Karpas-422 (cell line): ENCODE measurements at regions not wholly inside any gene's neighbourhood (a gene's known extent, or its start where the extent isn't known, plus 50 kb on each side); places are given as distances from the start of the nearest gene placed in this dataset.

Experiments used
- DNase-seq: peaks from one replicate; pipeline ENCODE4 v3.0.0-alpha.2; 2015
- H2AFZ ChIP-seq: fragments of 200-600 bp; sonication (generic); 2 replicates; pipeline ENCODE4 v1.6.1; 2014; ENCODE audit warnings: antibody characterized with exemption, low read length, mixed read lengths
- H3K27ac ChIP-seq: fragments of 200-600 bp; sonication (generic); 2 replicates; pipeline ENCODE4 v1.5.1; 2014; ENCODE audit warnings: mild to moderate bottlenecking, low read length, moderate library complexity
- H3K27me3 ChIP-seq: fragments of 200-600 bp; sonication (generic); 2 replicates; pipeline ENCODE4 v1.6.1; 2014; ENCODE audit warnings: low read length, mixed read lengths
- H3K36me3 ChIP-seq: fragments of 200-600 bp; sonication (generic); 2 replicates; pipeline ENCODE4 v1.6.1; 2014; ENCODE audit warnings: low read length, mixed read lengths; ENCODE audit not compliant: insufficient read depth
- H3K4me1 ChIP-seq: fragments of 200-600 bp; sonication (generic); 2 replicates; pipeline ENCODE4 v1.6.1; 2014; ENCODE audit warnings: mild to moderate bottlenecking, low read length, mixed read lengths
- H3K4me2 ChIP-seq: fragments of 200-600 bp; sonication (generic); 2 replicates; pipeline ENCODE4 v1.6.1; 2014; ENCODE audit warnings: low read length, low read depth, mild to moderate bottlenecking; ENCODE audit not compliant: poor library complexity, severe bottlenecking
- H3K4me3 ChIP-seq: fragments of 200-600 bp; sonication (generic); 2 replicates; pipeline ENCODE4 v1.5.1; 2014; ENCODE audit warnings: mild to moderate bottlenecking, antibody characterized with exemption, low read length, mixed read lengths
- H3K79me2 ChIP-seq: fragments of 200-600 bp; sonication (generic); 2 replicates; pipeline ENCODE4 v1.6.1; 2014; ENCODE audit warnings: mild to moderate bottlenecking, low read length, mixed read lengths
- H3K9ac ChIP-seq: fragments of 200-600 bp; sonication (generic); 2 replicates; pipeline ENCODE4 v1.6.0; 2014; ENCODE audit warnings: low read length
- H3K9me2 ChIP-seq: fragments of 200-600 bp; sonication (generic), shearing (Covaris generic); replicated peaks from 2 replicates; pipeline ENCODE4 v1.6.0; 2014; ENCODE audit warnings: mild to moderate bottlenecking, low read length, moderate library complexity; ENCODE audit not compliant: insufficient read depth
- H3K9me3 ChIP-seq: fragments of 300-700, 200-600 bp; sonication (generic); 2 replicates; pipeline ENCODE4 v1.6.1; 2014; ENCODE audit warnings: low read length, mixed read lengths
- H4K20me1 ChIP-seq: fragments of 200-600 bp; sonication (generic); 2 replicates; pipeline ENCODE4 v1.6.1; 2014; ENCODE audit warnings: mild to moderate bottlenecking, antibody characterized with exemption, low read length, low read depth; ENCODE audit not compliant: insufficient read depth

DNA sequence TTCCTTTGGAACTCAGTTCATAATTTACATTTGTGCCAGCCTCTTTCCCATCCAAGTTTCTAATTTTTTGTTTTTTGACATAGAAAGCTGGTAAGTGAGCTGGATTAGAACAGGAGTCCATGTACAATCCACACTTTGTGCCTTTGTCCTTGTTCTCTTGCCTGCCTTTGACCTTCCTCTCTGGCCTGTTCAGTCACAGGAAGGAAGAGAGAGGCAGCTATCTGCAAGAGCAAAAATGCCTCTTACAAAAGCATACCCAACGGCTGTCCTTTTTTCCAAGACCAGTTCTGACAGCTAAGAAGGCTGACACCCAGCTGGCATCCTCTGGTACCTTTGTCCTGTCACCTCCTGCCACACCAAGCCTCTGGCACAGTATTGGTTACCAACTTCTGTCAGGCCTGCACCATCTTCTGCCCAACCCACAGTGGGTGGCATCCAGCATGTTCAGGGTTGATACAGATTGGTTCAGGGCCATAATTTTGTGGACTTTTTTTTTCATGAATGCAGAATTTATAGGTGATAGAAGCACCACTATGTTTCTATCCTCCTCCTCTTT, 133.7 kb upstream of the KLF14 start:
- H3K4me2 ChIP-seq: no peak overlapping the region
- no peak for DNase-seq

DNA sequence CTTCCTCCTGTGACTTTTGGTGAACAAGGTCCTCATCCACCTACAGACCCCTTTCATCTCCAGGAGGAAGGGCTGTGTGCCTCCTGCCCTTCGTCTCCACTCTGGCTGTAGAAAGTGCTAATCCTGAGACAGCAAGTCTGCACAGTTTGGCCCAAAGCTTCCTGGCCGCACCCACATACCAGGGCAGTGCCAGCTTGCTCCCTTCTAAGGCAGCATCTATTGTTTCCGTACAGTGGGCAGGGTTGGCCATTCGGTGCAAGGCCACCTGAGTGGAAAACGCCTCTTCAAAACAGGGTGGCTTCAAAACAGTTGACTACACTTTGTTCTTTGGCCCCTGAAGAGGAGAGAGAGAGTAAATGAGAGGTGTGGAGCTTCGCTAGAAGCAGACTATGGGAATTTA, 134.1 kb upstream of the KLF14 start:
- H3K79me2 ChIP-seq: no peaks in the 10 kb centered on the region
- no peak overlapping the region for H2AFZ ChIP-seq
- no peak overlapping the region for H3K4me2 ChIP-seq
- H3K27me3 ChIP-seq: no peaks in the 10 kb centered on the region
- H3K4me1 ChIP-seq: no peaks in the 10 kb centered on the region
- H3K9ac ChIP-seq: no peak overlapping the region
- H4K20me1 ChIP-seq: no peaks in the 10 kb centered on the region
- no peaks in the 10 kb centered on the region for H3K9me3 ChIP-seq
- no peak overlapping the region for H3K27ac ChIP-seq
- H3K4me3 ChIP-seq: no peak overlapping the region
- no peak for DNase-seq
- peaks cover 67% of the 10 kb centered on the region for H3K36me3 ChIP-seq
- no peaks in the 10 kb centered on the region for H3K9me2 ChIP-seq

More for the DNA sequence above, 133.7 kb upstream of the KLF14 start:
- Histone ChIP-seq H3K27me3 (no peaks in the 10 kb centered on the region), H3K4me3 (no peak overlapping the region), H4K20me1 (no peaks in the 10 kb centered on the region), H3K36me3 (peaks cover 67% of the 10 kb centered on the region), H3K9me2 (no peaks in the 10 kb centered on the region), H3K9me3 (peaks cover 3% of the 10 kb centered on the region; the same call in 1 of the 2 replicates), H3K79me2 (no peaks in the 10 kb centered on the region), H3K9ac (no peak overlapping the region), H2AFZ (no peak overlapping the region), H3K27ac (no peak overlapping the region), H3K4me1 (no peaks in the 10 kb centered on the region)

DNA sequence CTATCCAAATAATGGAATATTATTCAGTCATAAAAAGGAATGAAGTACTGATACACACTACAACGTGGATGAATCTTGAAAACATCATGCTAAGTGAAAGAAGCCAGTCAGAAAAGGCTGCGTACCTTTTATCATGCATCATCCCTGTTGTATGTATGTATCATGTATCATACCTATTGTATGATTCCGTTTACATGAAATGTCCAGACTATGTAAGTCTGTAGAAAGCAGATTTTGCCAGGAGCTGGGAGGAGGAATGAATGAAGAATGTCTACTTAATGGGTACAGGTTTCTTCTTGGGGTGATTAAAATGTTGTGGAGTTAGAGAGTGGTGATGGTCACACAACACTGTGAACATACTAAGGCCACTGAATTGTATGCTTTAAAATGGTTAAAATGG, 135.9 kb upstream of the KLF14 start:
- Histone ChIP-seq H3K9me2 (no peaks in the 10 kb centered on the region), H3K4me2 (no peak overlapping the region), H3K27ac (no peak overlapping the region), H3K36me3 (peaks cover 73% of the 10 kb centered on the region), H3K9ac (no peak overlapping the region), H3K27me3 (no peaks in the 10 kb centered on the region), H3K9me3 (no peaks in the 10 kb centered on the region), H4K20me1 (no peaks in the 10 kb centered on the region), H3K4me3 (no peak overlapping the region), H3K4me1 (no peaks in the 10 kb centered on the region), H2AFZ (no peak overlapping the region), H3K79me2 (peaks cover 4% of the 10 kb centered on the region; the same call in 1 of the 2 replicates)
- DNase-seq: no peak

DNA sequence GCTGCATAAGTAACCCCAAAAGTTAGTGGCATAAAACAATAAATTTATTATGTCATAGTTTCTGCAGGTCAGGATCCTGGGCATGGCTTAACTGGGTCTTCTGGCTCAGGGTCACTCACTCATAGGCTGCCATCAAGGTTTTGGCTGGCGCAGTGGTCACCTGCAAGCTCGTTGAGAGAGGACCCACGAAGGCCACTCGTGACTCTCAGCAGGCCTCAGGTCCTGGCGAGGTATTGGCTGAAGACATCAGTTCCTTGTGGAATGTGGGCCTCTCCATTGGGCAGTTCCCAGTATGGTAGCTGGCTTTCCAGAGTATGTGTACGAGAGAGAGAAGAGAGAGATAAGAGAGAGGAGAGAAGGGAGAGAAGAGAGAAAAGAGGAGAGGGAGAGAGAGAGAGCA, 138.3 kb upstream of the KLF14 start:
- Histone ChIP-seq H3K27me3 (no peaks in the 10 kb centered on the region), H3K27ac (no peak overlapping the region), H3K9ac (no peak overlapping the region), H3K4me1 (peaks cover 6% of the 10 kb centered on the region), H3K79me2 (peaks cover 12% of the 10 kb centered on the region; the same call in 1 of the 2 replicates), H4K20me1 (no peaks in the 10 kb centered on the region), H3K4me3 (no peak overlapping the region), H3K9me3 (no peaks in the 10 kb centered on the region), H3K36me3 (peaks cover 71% of the 10 kb centered on the region), H2AFZ (no peak overlapping the region), H3K4me2 (no peak overlapping the region), H3K9me2 (no peaks in the 10 kb centered on the region)
- DNase-seq: no peak

DNA sequence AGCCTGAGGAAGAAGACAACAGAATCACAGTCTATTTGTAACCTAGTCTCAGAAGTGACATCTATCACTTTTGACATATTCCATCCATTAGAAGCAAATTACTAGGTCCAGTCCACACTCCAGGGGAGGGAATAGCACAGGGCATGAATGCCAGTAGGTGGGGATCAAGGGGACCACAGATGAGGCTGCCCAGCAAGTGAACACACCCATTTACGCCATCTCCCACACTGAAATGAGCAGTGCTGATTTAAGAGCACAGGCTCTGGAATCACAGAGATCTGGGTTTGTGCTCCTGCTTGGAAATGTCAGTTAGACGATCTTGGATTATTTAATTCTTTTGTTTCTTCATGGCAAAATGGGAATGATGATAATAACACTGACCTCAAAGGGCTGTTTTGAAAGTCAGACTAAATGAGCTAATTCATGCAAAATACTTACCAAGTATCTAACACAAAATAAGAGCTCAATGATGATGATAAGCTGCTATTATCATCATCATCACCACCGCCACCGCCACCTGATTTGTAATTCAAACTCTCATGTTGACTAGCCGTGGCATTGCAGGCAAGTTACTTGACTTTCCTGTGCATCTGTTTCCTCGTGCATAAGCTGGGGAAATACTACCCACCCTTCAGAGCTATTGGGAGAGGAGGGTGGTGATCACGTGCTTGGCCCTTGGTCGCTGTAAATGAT, 138.9 kb upstream of the KLF14 start:
- H3K9me2 ChIP-seq: no peaks in the 10 kb centered on the region
- no peak overlapping the region for H3K27ac ChIP-seq
- H3K4me3 ChIP-seq: no peak overlapping the region
- H3K27me3 ChIP-seq: no peaks in the 10 kb centered on the region
- H3K79me2 ChIP-seq: peaks cover 12% of the 10 kb centered on the region; the same call in 1 of the 2 replicates
- H4K20me1 ChIP-seq: no peaks in the 10 kb centered on the region
- no peak overlapping the region for H2AFZ ChIP-seq
- H3K36me3 ChIP-seq: peaks cover 72% of the 10 kb centered on the region
- DNase-seq: no peak
- H3K9ac ChIP-seq: no peak overlapping the region
- no peaks in the 10 kb centered on the region for H3K9me3 ChIP-seq
- peaks cover 6% of the 10 kb centered on the region for H3K4me1 ChIP-seq
- no peak overlapping the region for H3K4me2 ChIP-seq

DNA sequence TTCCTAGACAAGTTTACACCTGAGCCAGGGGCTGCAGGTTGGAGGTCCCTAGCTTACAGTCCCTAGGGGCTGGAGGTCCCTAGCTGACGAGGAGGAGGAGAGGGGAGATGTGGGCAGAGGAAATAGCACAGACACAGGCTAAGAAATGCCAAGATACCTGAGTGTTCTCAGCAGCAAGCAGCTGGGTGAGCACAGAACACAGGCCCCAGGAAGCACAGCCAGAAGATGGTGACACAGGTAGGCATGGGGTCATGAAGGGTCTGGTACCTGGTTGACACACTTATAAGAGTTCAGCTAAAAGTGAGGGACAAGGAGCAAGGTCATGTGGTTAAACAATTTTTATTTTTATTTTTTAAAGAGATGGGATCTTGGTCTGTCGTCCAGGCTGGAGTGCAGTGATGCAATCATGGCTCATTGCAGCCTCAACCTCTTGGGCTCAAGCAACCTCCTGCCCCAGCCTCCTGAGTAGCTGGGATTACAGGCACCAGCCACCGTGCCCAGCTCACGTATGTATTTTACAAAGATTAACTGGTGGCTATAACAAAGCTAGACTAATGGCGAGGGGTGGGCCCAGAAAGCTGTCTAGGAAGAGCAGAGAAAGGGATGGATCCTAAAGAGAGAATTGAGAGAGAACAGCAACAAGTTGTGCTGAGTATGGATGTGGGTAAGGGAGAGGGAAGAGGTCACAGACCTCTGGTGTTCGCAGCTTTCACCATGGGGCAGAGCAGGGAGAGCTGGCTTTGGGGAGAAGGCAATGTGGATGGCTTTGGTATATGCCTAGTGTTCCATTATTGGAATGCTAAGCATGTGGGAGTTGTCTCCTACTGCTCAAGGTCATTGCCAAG, 140.3 kb upstream of the KLF14 start:
- H3K9me3 ChIP-seq: no peaks in the 10 kb centered on the region
- H3K9me2 ChIP-seq: no peaks in the 10 kb centered on the region
- peaks cover 12% of the 10 kb centered on the region; the same call in 1 of the 2 replicates for H3K79me2 ChIP-seq
- H3K9ac ChIP-seq: no peak overlapping the region
- H3K36me3 ChIP-seq: peaks cover 74% of the 10 kb centered on the region
- H3K4me3 ChIP-seq: no peak overlapping the region
- no peak overlapping the region for H3K27ac ChIP-seq
- H2AFZ ChIP-seq: no peak overlapping the region
- H3K27me3 ChIP-seq: no peaks in the 10 kb centered on the region
- peaks cover 6% of the 10 kb centered on the region for H3K4me1 ChIP-seq
- DNase-seq: no peak
- no peaks in the 10 kb centered on the region for H4K20me1 ChIP-seq
- H3K4me2 ChIP-seq: no peak overlapping the region

DNA sequence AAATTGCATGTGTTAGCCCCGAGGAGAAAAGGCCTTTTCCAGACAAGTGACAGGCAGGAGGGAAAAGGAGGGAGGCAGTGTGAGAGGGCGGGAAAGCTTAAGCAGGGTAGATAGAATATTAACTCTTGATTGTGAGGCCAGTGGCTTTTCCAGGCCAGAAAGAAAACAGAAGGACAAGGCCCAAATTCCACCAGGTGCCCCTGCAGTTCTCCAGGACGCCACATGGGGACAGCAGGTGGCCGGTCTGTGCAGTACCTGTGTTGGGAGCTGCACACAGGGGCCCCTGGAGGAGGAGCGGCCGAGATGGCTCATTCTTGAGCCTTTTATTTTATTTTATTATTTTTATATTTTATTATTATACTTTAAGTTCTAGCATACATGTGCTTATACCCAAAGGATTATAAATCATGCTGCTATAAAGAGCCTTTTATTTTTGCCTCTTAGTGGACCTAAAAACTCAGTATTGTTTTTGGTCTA, 141.3 kb upstream of the KLF14 start:
- Histone ChIP-seq H3K79me2 (peaks cover 12% of the 10 kb centered on the region; the same call in 1 of the 2 replicates), H3K36me3 (peaks cover 64% of the 10 kb centered on the region), H3K4me3 (no peak overlapping the region), H3K4me1 (peaks cover 6% of the 10 kb centered on the region), H2AFZ (no peak overlapping the region), H3K27ac (no peak overlapping the region), H3K27me3 (no peaks in the 10 kb centered on the region), H3K9me3 (no peaks in the 10 kb centered on the region), H3K9ac (no peak overlapping the region), H4K20me1 (no peaks in the 10 kb centered on the region), H3K4me2 (no peak overlapping the region), H3K9me2 (no peaks in the 10 kb centered on the region)
- peak; percentile 80 for DNase-seq

DNA sequence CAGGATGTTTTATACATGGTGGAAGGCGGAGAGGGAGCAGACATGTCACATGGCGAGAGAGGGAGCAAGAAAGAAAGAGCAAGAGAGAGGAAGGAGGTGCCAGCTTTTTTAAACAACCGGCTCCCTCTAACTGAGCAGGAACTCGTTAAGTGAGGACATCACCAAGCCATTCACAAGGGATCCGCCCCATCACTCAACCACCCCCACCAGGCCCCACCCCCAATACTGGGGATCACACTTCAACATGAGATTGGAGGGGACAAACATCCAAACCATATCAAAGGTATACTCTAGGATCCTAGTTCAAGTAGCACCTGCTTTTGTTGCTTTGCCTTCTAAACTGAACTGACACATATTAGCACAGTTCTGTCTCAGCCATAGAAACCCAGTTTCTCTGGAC, 141.9 kb upstream of the KLF14 start:
- Histone ChIP-seq H3K9ac (no peak overlapping the region), H3K27me3 (no peaks in the 10 kb centered on the region), H3K4me2 (no peak overlapping the region), H3K9me2 (no peaks in the 10 kb centered on the region), H3K9me3 (no peaks in the 10 kb centered on the region), H3K79me2 (peaks cover 12% of the 10 kb centered on the region; the same call in 1 of the 2 replicates), H3K36me3 (peaks cover 62% of the 10 kb centered on the region), H4K20me1 (no peaks in the 10 kb centered on the region), H3K27ac (no peak overlapping the region), H3K4me3 (no peak overlapping the region), H2AFZ (no peak overlapping the region), H3K4me1 (peaks cover 6% of the 10 kb centered on the region)
- no peak for DNase-seq
